Rectal smooth muscle tissue (tissue), 1 donor: ENCODE measurements at regions not wholly inside any gene's neighbourhood (a gene's known extent, or its start where the extent isn't known, plus 50 kb on each side); places are given as distances from the start of the nearest gene placed in this dataset.

Experiments used
- H3K27ac ChIP-seq: one replicate; pipeline ENCODE4 v1.7.0; 2013; ENCODE audit warnings: low read depth, low read length, inconsistent platforms
- H3K27me3 ChIP-seq: one replicate; pipeline ENCODE4 v1.7.0; 2013; ENCODE audit warnings: low read length; ENCODE audit not compliant: control insufficient read depth, insufficient read depth
- H3K36me3 ChIP-seq: one replicate; pipeline ENCODE4 v1.7.0; 2013; ENCODE audit warnings: low read length; ENCODE audit not compliant: control insufficient read depth, insufficient read depth
- H3K4me1 ChIP-seq: one replicate; pipeline ENCODE4 v1.7.0; 2013; ENCODE audit warnings: low read length; ENCODE audit not compliant: control insufficient read depth, insufficient read depth
- H3K4me3 ChIP-seq: one replicate; pipeline ENCODE4 v1.7.0; 2013; ENCODE audit warnings: low read length
- H3K9ac ChIP-seq: one replicate; pipeline ENCODE4 v1.7.0; 2013; ENCODE audit warnings: low read length

DNA sequence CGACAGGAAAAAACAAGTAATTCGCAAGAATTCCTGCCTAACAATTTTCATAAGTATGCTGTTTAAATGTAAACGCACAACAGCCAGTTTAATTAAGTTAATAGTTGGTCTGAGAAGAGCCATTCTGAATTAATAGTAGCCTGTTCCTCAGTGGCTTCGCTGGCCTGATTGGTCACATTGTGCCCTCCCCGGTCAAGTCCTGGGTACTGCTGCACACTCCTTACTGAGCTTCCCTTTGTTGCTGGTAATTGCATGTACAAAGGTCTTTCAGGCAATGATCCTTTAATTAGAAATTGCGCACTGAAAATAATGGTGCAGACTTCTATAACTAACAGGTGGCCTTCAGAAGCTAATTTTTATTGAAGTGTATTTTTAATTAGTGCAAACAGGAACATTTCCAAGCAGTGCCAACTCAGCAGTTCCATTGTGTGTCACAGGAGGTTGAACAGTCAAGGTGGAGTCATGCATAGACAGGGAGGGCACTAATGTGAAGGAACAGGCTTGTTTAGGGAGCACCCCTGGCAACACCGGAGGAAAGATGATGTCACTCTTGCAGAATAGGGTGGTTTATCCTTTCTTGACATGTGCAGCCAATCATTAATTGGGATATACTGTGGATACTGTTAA is 92.6 kb upstream of the SLC22A23 start:
- no peak overlapping the region for H3K4me3 ChIP-seq
- no peaks in the 10 kb centered on the region for H3K36me3 ChIP-seq
- no peak overlapping the region for H3K9ac ChIP-seq
- H3K27ac ChIP-seq = no peak overlapping the region
- no peaks in the 10 kb centered on the region for H3K27me3 ChIP-seq
- H3K4me1 ChIP-seq = no peaks in the 10 kb centered on the region

DNA sequence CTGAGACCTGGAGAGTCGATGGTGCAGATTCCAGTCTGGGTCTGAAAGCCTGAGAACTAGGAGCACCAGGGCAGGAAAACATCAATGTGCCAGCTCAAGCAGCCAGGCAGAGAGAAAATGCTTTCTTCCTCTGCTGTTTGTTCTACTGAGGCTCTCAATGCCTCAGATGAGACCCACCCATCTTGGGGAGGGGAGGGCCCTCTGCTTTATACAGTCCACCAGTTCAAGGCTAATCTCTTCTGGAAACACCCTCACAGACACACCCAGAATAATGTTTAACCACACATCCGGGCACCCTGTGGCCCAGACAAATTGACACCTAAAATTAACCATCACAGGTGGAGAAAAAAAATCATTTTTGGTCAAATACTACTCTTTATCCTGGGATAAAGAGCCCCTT is 89.3 kb upstream of the SLC22A23 start:
- H3K9ac ChIP-seq = no peak overlapping the region
- no peaks in the 10 kb centered on the region for H3K27me3 ChIP-seq
- H3K4me1 ChIP-seq = no peaks in the 10 kb centered on the region
- H3K36me3 ChIP-seq = no peaks in the 10 kb centered on the region
- H3K4me3 ChIP-seq = no peak overlapping the region
- H3K27ac ChIP-seq = no peak overlapping the region

DNA sequence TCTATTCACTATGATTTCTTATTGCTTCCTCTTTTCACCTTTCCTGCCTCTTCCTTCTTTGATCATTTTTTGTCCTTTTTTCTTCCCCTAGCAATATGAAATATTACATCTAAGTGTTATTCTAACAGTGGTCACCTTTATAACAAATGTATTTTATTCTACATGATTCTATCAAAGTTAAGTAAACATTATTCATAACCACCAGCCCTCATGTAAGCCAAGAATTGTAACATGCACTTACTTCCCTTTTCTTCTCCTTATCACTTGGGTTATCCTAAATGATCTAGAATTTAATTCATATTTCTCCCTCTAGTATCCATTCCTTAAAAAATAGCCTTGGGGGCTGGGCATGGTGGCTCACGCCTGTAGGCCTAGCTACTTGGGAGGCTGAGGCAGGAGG is 88.3 kb upstream of the SLC22A23 start:
- Histone ChIP-seq H3K27me3 (no peaks in the 10 kb centered on the region), H3K4me1 (no peaks in the 10 kb centered on the region), H3K27ac (no peak overlapping the region), H3K36me3 (no peaks in the 10 kb centered on the region), H3K9ac (no peak overlapping the region), H3K4me3 (no peak overlapping the region)

DNA sequence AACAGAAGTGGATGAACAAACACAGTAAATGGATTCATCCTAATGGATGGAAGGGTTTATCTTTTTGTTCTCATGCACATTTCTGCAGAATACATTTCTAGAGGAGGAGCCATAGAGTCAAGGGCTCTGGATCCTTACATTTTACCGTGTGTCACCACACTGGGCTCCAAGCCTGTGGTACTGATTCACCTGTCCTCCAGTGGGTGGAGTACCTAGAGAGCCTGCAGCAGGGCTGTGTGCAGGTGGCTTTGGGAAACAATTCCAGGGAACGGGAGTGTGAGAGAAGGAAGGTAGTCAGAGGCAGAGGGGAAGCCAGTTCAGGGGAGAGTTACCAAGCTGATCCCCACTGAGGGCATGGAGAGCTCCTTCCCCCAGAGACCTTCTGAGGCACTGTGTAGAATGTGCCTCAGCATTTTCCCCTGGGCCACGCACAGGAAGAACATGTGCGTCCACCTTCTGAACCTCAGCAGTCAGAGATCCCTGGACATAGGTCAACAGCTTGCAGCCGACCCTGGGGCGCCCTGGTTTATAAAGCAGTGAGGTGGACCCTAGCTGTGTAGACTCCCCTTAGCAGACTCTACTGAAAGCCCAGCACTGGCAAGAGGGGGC is 85.3 kb upstream of the SLC22A23 start:
- Histone ChIP-seq H3K36me3 (no peaks in the 10 kb centered on the region), H3K4me1 (no peaks in the 10 kb centered on the region), H3K27me3 (no peaks in the 10 kb centered on the region), H3K9ac (no peak overlapping the region), H3K27ac (no peak overlapping the region), H3K4me3 (no peak overlapping the region)

DNA sequence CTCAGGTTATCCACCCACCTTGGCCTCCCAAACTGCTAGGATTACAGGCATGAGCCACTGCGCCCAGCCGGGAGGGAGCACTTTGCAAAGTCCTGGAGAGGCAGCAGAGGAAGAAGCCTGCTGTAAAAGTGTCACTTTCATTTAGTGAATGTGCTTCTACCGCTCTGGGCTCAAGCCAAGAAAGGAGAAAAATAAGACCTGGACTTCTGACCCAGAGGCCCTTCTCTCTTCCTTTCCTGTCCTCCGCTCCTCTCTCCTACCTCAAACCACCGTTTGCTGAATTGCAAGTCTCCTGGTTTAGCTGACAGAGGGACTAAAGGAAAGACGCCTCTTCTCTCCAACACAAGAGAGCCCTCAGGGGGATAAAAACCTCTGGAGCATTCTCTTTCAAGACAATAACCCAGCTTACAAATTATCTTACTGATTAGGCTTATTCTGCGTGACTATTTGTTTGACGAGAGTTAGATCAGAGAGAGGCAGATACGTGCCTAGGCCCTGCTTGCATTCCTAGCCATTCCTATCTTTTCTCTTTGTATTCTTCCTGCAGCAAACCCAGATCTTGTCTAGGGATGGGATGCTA is 84.2 kb upstream of the SLC22A23 start:
- H3K4me3 ChIP-seq = no peak overlapping the region
- H3K9ac ChIP-seq = no peak overlapping the region
- H3K4me1 ChIP-seq = no peaks in the 10 kb centered on the region
- no peaks in the 10 kb centered on the region for H3K27me3 ChIP-seq
- no peaks in the 10 kb centered on the region for H3K36me3 ChIP-seq
- H3K27ac ChIP-seq = no peak overlapping the region

DNA sequence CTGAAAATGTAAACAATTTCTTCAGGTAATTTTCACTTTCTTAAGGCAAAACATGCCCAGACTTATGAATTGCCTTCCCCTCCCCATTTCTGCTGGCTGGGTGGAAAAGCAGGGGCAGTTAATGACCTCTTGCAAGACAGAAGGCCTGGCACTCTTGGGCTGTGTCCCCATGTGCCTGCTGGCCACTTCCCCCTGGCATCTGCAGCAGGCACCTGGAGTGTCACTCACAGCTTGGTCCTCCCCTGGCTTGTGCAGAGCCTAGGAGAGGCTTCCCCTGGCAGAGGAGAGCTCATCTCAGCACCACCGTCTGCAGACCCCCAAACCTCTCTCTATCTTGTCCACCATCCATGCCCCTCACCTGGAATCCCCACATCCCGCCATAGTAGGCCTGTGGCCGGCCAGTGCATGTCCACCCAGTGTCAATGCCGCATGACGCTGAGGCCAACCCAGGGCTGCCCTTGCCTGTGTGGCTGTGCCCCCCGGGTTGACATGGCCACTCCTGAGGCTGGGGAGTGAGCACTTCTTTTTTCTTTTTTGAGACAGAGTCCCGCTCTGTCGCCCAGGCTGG is 83.5 kb upstream of the SLC22A23 start:
- Histone ChIP-seq H3K4me3 (no peak overlapping the region), H3K27me3 (no peaks in the 10 kb centered on the region), H3K9ac (no peak overlapping the region), H3K36me3 (no peaks in the 10 kb centered on the region), H3K27ac (no peak overlapping the region), H3K4me1 (no peaks in the 10 kb centered on the region)

DNA sequence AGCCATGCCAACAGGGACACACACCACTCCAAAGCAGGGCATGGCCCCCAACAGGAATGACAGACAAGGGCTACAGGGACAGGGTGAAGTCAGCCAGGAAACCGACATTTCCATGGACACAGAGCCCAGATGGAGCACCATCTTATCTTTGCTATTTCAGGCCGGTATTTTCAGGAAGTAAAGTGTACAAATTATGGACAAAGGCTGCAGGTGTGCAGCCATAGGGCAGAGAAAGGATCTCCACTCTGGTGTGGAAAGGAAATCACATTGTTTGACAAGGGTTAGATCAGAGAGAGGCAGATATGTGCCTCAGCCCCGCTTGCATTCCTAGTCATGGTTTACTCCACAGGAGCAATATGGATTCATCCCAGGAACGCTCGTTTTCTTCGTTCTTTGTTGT is 81.7 kb upstream of the SLC22A23 start:
- H3K9ac ChIP-seq = no peak overlapping the region
- H3K27ac ChIP-seq = no peak overlapping the region
- H3K27me3 ChIP-seq = no peaks in the 10 kb centered on the region
- H3K36me3 ChIP-seq = no peaks in the 10 kb centered on the region
- H3K4me3 ChIP-seq = no peak overlapping the region
- no peaks in the 10 kb centered on the region for H3K4me1 ChIP-seq

DNA sequence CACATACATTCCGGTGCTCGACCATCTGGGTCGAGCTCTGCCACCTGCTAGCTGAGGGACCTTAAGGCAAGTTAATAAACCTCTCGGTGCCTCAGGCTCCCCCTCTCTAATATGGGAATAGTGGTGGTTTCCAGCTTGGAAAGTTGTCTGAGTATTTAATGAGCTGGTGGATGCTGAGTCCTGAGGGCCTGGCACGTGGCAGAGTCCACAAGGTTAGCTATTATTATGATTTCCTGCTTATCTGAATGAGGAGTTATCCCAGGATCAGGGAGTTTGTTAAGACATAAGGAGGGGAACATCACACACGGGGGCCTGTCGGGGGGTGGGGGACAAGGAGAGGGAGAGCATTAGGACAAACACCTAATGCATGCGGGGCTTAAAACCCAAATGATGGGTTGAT is 80.1 kb upstream of the SLC22A23 start:
- Histone ChIP-seq H3K27ac (no peak overlapping the region), H3K4me3 (no peak overlapping the region), H3K9ac (no peak overlapping the region), H3K4me1 (no peaks in the 10 kb centered on the region), H3K36me3 (no peaks in the 10 kb centered on the region), H3K27me3 (no peaks in the 10 kb centered on the region)

DNA sequence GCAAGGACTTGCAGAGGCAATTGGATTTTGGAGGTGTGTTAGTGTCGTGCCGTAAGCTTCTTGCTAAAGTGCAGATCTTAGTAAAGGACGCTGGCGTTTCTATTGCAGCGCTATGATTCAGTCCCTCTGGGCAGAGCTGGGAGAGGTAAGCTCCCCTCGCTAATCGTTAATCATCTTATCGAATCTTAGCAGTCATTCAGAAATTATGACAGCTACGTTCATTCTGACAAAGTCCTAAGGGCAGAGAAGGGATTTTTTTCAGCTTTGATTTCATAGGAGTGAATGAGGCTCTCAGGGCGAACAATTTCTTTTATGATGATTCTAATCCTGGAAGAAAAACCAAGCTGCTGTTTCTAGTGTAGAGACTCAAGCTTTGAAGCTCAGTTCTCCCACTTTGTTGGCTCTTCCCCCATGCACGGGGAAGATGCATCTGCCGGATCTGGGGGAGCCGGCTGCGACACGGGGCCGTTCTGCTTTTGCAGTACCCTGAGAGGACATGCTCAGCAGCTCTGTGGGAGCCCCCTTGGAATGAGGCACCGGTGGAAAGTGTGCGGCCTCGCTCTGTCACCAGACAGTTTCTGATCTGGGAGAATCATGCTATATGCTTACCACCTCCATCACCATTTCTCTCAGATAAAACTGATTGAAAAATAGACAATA is 79.1 kb upstream of the SLC22A23 start:
- Histone ChIP-seq H3K36me3 (no peaks in the 10 kb centered on the region), H3K4me3 (no peak overlapping the region), H3K27ac (no peak overlapping the region), H3K9ac (no peak overlapping the region), H3K27me3 (no peaks in the 10 kb centered on the region), H3K4me1 (no peaks in the 10 kb centered on the region)

DNA sequence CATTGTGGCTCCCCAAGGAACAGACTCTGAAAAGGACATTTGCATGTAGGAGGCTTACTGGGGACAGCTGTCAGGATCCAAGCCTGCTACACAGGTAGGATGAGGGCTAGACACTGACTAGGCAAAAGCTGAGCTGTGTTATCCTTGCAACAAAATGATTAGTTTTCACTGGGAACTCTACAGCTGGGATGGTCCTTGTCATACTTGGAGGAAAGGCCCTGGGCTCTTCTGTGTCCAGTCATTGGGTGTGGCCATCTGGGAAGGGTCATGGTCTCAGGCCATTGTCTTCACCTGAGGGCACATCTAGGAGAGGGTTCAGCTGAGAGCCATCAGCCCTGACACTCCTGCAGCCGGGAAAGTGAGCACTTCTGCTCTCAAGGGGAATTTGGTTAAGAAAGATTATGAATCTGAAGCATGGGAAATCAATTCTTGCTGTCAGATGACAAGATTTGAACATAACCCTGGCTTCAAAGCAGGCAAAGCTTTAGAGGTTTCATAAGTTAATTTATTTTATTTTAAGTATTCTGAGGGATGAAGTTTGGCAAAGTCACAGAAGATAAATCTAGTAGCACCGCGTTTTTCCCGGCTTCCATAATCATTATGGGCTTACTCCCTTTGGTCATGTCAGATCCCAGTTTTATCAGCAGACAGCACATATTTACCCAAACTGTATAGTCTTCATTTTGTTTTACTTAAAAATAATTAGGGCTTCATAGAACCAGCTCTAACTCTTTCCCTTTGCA is 78.4 kb upstream of the SLC22A23 start:
- Histone ChIP-seq H3K27ac (no peak overlapping the region), H3K4me1 (no peaks in the 10 kb centered on the region), H3K4me3 (no peak overlapping the region)

DNA sequence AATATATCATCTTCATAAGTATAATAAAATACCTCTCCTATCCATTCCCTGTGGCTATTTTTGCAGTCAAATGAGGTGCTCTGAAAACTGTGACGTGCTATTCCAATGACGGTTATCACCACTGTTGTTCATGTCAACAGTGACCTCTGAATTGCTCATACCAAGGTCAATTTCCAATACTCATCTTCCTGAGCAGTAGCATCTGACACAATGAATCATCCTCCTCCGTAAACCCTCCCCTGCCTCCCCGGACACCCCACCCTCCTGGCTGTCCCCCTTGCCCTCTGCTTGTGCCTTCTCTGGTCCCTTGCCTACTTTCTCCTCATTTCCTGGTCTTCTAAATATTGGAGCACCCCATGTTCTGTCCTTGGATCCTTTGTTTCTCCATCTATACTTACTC is 77.7 kb upstream of the SLC22A23 start:
- H3K27me3 ChIP-seq = no peaks in the 10 kb centered on the region
- H3K9ac ChIP-seq = no peak overlapping the region
- H3K27ac ChIP-seq = no peak overlapping the region
- no peaks in the 10 kb centered on the region for H3K4me1 ChIP-seq
- no peak overlapping the region for H3K4me3 ChIP-seq
- H3K36me3 ChIP-seq = no peaks in the 10 kb centered on the region

More for the DNA sequence above, 78.4 kb upstream of the SLC22A23 start:
- H3K9ac ChIP-seq = no peak overlapping the region
- H3K36me3 ChIP-seq = no peaks in the 10 kb centered on the region
- H3K27me3 ChIP-seq = no peaks in the 10 kb centered on the region

DNA sequence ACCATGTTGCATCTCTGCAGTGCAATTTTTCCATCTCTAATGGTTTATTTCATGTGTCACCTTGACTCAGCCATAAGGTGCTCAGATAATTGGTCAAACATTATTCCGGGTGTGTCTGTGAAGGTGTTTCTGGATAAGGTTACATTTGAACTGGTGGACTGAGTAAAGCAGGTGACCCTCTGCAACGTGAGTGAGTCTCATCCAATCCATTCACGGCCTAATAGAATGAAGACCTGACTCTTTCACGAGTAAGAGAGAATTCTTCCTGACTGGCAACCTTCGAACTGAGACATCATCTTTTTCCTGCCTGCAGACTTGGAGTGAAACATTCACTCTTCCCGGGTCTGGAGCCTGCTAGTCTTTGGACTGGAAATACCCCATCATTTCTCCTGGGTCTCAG is 77.1 kb upstream of the SLC22A23 start:
- Histone ChIP-seq H3K27me3 (no peaks in the 10 kb centered on the region), H3K27ac (no peak overlapping the region)

More for the DNA sequence above, 77.1 kb upstream of the SLC22A23 start:
- no peak overlapping the region for H3K9ac ChIP-seq
- no peak overlapping the region for H3K4me3 ChIP-seq
- no peaks in the 10 kb centered on the region for H3K36me3 ChIP-seq
- no peaks in the 10 kb centered on the region for H3K4me1 ChIP-seq
